ENCODE measurements at regions not wholly inside any gene's neighbourhood (a gene's known extent, or its start where the extent isn't known, plus 50 kb on each side); places are given as distances from the start of the nearest gene placed in this dataset.

- no peak for DNase-seq (ENCODE audit: low spot score)
- H3K9ac ChIP-seq (ENCODE audit: low read depth in 1 of 2, low read length in 2 of 2), result no peak overlapping the region
- H3K27ac ChIP-seq (ENCODE audit: low read depth in 1 of 2, low read length in 2 of 2), result no peak overlapping the region
- TF ChIP-seq NR2F2 (IDR thresholded peaks at IDR 0.05) (no peak), YY1 (IDR thresholded peaks at IDR 0.05) (no peak), ZBTB33 (IDR thresholded peaks at IDR 0.05) (no peak), TAF1 (conservative IDR thresholded peaks at IDR 0.05) (no peak), MAX (IDR thresholded peaks at IDR 0.05) (no peak), RAD21 (IDR thresholded peaks at IDR 0.05) (no peak), FOXA1 (IDR thresholded peaks at IDR 0.05) (no peak), REST (IDR thresholded peaks at IDR 0.05) (no peak), HNF4G (IDR thresholded peaks at IDR 0.05) (no peak), RXRA (IDR thresholded peaks at IDR 0.05) (no peak), SP1 (IDR thresholded peaks at IDR 0.05) (no peak), CTCF (IDR thresholded peaks at IDR 0.05; ENCODE audit: low read depth, low read length, missing input control) (no peak), JUND (IDR thresholded peaks at IDR 0.05) (no peak), FOXA2 (IDR thresholded peaks at IDR 0.05) (no peak), GABPA (IDR thresholded peaks at IDR 0.05 in 1 of 2, conservative IDR thresholded peaks at IDR 0.05 in 1 of 2) (no peak), ATF3 (IDR thresholded peaks at IDR 0.05) (no peak), HNF4A (conservative IDR thresholded peaks at IDR 0.05) (no peak), EGR1 (IDR thresholded peaks at IDR 0.05; ENCODE audit: low read depth in 2 of 2) (no peak)
- 68% methylated on average over 4 of the region's 4 CpGs for WGBS
- H3K27me3 ChIP-seq (ENCODE audit: control insufficient read depth in 4 of 4, insufficient read depth in 4 of 4, low read length in 3 of 4), result no peaks in the 10 kb centered on the region
- no peaks in the 10 kb centered on the region for H3K9me3 ChIP-seq (ENCODE audit: control insufficient read depth in 4 of 4, low read length in 3 of 4)
- H3K4me1 ChIP-seq (ENCODE audit: control insufficient read depth in 4 of 4, insufficient read depth in 4 of 4, low read length in 3 of 4), result no peaks in the 10 kb centered on the region
- H3K36me3 ChIP-seq (ENCODE audit: control insufficient read depth in 4 of 4, insufficient read depth in 3 of 4, low read depth in 1 of 4, low read length in 3 of 4), result no peaks in the 10 kb centered on the region
- H3K4me3 ChIP-seq (ENCODE audit: low read depth in 1 of 3, low read length in 3 of 3), result no peak overlapping the region
Measured at GRCh38 chr6:93581371-93581770, 162.0 kb upstream of the EPHA7 start.
